Neural cell (in vitro differentiated cells): ENCODE measurements at regions not wholly inside any gene's neighbourhood (a gene's known extent, or its start where the extent isn't known, plus 50 kb on each side); places are given as distances from the start of the nearest gene placed in this dataset.

ENCODE experiments used
- EP300 ChIP-seq: fragments of 450-650 bp; conservative IDR thresholded peaks from 2 replicates; pipeline ENCODE4 v1.6.1; 2014; ENCODE audit warnings: antibody characterized with exemption, mild to moderate bottlenecking, moderate library complexity; ENCODE audit not compliant: poor library complexity, severe bottlenecking
- EZH2 ChIP-seq: fragments of 200-600, 300-800 bp; shearing (Covaris generic), sonication (generic); IDR thresholded peaks from 2 replicates; pipeline ENCODE4 v1.6.1; 2014; ENCODE audit warnings: antibody characterized with exemption, low read length, borderline replicate concordance, mild to moderate bottlenecking; ENCODE audit not compliant: insufficient read depth, poor library complexity, severe bottlenecking
- MXI1 ChIP-seq: fragments of 450-650 bp; conservative IDR thresholded peaks from 2 replicates; pipeline ENCODE4 v1.6.1; 2014; ENCODE audit warnings: antibody characterized with exemption, mild to moderate bottlenecking; ENCODE audit not compliant: poor library complexity, severe bottlenecking
- POLR2AphosphoS5 ChIP-seq: IDR thresholded peaks from 2 replicates; pipeline ENCODE4 v1.6.1; 2012
- RAD21 ChIP-seq: fragments of 450-650 bp; conservative IDR thresholded peaks from 2 replicates; pipeline ENCODE4 v1.6.1; 2014; ENCODE audit warnings: antibody characterized with exemption, mild to moderate bottlenecking, moderate library complexity
- SMC3 ChIP-seq: fragments of 450-650 bp; conservative IDR thresholded peaks from 2 replicates; pipeline ENCODE4 v1.6.1; 2014; ENCODE audit warnings: antibody characterized with exemption, mild to moderate bottlenecking, moderate library complexity; ENCODE audit not compliant: poor library complexity
- TAF1 ChIP-seq: IDR thresholded peaks from 2 replicates; pipeline ENCODE4 v1.6.1; 2012; ENCODE audit warnings: low read depth
- TF ChIP-seq, protein P1 (sequence below): fragments of 450-650 bp; IDR thresholded peaks from 2 replicates; pipeline ENCODE4 v1.5.1; 2014; ENCODE audit warnings: antibody characterized with exemption, mild to moderate bottlenecking, moderate library complexity; ENCODE audit not compliant: poor library complexity, severe bottlenecking
- TF ChIP-seq, protein P2 (sequence below): IDR thresholded peaks from 2 replicates; pipeline ENCODE4 v1.6.1; 2012; ENCODE audit warnings: borderline replicate concordance

DNA sequence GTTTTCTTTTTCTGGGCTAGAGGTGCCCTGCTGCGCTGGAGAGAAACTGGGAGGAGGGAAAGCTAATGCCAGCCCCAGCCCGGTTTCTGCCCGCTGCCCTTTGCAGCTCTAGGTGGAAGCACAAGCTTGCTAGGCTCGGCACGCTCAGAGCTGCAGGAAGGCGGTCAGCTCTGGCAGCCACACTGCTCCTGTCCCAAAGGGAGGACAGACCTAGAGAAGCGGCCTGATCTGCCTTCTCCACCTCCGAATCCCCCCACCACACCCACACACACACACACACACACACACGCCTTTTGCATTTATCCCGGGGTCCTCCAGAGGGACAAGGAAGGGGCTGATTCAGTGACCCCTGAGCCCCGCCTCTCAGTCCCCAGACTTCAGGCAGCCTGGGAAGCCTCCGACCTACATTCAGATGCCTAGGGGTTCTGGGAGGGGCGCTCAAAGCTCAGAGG is 418.1 kb downstream of the SOX9 start:
- TF ChIP-seq POLR2AphosphoS5 (no peak), EZH2 (no peak), RAD21 (no peak), SMC3 (no peak), TAF1 (no peak), EP300 (no peak), MXI1 (no peak)
- TF ChIP-seq, protein P1, sequence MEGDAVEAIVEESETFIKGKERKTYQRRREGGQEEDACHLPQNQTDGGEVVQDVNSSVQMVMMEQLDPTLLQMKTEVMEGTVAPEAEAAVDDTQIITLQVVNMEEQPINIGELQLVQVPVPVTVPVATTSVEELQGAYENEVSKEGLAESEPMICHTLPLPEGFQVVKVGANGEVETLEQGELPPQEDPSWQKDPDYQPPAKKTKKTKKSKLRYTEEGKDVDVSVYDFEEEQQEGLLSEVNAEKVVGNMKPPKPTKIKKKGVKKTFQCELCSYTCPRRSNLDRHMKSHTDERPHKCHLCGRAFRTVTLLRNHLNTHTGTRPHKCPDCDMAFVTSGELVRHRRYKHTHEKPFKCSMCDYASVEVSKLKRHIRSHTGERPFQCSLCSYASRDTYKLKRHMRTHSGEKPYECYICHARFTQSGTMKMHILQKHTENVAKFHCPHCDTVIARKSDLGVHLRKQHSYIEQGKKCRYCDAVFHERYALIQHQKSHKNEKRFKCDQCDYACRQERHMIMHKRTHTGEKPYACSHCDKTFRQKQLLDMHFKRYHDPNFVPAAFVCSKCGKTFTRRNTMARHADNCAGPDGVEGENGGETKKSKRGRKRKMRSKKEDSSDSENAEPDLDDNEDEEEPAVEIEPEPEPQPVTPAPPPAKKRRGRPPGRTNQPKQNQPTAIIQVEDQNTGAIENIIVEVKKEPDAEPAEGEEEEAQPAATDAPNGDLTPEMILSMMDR, result no peak
- TF ChIP-seq, protein P2, sequence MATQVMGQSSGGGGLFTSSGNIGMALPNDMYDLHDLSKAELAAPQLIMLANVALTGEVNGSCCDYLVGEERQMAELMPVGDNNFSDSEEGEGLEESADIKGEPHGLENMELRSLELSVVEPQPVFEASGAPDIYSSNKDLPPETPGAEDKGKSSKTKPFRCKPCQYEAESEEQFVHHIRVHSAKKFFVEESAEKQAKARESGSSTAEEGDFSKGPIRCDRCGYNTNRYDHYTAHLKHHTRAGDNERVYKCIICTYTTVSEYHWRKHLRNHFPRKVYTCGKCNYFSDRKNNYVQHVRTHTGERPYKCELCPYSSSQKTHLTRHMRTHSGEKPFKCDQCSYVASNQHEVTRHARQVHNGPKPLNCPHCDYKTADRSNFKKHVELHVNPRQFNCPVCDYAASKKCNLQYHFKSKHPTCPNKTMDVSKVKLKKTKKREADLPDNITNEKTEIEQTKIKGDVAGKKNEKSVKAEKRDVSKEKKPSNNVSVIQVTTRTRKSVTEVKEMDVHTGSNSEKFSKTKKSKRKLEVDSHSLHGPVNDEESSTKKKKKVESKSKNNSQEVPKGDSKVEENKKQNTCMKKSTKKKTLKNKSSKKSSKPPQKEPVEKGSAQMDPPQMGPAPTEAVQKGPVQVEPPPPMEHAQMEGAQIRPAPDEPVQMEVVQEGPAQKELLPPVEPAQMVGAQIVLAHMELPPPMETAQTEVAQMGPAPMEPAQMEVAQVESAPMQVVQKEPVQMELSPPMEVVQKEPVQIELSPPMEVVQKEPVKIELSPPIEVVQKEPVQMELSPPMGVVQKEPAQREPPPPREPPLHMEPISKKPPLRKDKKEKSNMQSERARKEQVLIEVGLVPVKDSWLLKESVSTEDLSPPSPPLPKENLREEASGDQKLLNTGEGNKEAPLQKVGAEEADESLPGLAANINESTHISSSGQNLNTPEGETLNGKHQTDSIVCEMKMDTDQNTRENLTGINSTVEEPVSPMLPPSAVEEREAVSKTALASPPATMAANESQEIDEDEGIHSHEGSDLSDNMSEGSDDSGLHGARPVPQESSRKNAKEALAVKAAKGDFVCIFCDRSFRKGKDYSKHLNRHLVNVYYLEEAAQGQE, result no peak
